HG03135 (cell line): ENCODE measurements at regions not wholly inside any gene's neighbourhood (a gene's known extent, or its start where the extent isn't known, plus 50 kb on each side); places are given as distances from the start of the nearest gene placed in this dataset.
"Not testable (repeated sequence)": the region's sequence is repeated elsewhere in the genome, so short reads cannot be mapped to it uniquely, and the experiment has no call there.

Experiments
- ATAC-seq: cut with Tn5 transposase; IDR thresholded peaks from one replicate; pipeline ENCODE4 v1.9.1; 2021; ENCODE audit warnings: mild to moderate bottlenecking, moderate library complexity; ENCODE audit not compliant: unreplicated experiment

DNA sequence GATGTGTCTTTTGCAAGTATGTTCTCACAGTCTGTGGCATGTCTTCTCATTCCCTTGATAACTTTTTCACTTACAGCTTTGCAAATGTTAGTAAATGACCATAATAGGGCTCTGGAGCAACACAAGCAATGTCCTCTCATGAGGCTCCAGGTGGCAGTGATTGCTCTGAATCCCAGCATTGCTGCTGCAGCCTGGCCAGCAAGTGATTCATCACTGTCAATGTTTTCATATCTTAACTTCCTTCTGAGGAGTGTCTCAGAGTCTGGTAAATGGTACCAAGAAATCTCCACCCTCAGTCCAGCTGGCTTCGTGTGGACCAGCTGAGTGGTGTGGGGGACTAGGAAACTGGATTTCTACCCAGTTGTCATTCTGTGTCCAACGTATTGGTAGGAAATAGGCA is 139.6 kb downstream of the MYLK4 start:
- ATAC-seq, result no peak

DNA sequence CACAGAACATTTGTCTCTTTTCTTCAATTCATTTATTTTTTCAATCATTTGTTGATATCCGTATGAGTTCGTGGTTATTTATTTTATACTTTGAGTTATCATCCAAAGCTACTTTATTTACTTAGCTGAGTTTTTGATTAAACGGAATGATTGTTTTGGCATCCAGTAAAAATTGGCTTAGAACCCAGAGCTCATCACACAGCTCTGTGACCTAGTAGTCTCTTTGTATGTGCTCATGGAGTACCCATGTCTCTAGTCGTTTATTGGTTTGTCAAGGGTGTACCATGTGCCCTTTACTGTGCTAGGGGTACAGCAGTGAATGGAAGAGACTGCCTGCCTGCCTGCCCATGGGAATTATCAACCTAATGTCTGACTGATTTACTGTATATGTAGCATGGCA is 142.2 kb downstream of the MYLK4 start:
- no peak for ATAC-seq

DNA sequence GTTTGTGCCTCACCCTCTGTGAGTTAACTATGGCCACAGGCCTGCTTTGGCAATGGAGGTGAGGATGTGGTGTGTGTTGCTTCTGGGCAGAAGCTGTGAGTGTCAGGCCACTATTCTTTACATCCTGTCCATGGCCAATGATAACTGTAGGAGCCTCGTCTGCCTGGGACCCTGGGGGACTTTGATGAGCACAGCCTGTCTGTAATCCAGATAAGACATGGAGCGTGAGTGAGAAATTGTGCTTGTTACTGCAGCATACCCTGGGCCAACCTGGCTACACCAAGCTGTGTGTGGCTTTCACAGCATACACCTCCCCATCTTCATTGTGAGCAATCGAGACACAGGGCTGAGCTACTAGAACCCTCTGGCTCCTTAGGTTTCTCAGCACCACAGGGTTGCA is 150.4 kb downstream of the MYLK4 start:
- ATAC-seq, result no peak

DNA sequence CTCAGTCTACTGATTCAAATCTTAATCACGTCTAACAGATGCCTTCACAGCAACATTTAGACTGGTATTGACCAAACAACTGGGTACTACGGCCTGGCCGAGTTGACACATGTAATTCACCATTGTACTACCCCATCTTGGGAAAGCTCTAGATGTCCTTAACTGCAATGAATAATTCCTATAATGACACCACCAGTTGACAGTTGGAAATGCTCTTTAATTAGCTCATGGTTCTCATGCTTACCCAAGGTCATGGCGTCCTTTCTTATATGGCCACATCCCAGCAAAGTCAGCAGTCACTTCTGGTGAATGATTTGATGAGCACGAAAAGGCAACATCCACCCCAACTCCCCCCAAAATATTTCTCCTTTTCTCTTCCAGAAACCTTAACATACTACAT is 150.9 kb downstream of the MYLK4 start:
- ATAC-seq, result no peak

DNA sequence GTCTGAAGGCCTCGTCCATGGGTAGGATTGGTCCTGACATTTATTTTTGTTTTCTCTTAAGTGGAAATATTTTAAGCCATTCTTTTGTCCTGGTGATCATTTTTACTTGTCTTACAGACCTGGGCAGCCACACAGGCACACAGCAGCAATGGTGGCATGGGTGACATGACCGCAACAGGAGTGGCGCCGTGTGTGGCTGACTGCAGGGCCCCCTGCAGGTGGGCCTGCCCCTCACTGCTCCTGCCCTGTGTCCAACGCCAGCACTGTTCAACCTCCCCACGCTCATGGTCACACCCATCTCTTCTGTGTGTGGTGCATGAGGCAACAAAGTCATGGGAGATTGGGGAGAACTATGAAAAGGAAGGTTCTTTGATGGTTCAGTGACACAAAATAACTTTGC is 151.9 kb downstream of the MYLK4 start:
- no peak for ATAC-seq

DNA sequence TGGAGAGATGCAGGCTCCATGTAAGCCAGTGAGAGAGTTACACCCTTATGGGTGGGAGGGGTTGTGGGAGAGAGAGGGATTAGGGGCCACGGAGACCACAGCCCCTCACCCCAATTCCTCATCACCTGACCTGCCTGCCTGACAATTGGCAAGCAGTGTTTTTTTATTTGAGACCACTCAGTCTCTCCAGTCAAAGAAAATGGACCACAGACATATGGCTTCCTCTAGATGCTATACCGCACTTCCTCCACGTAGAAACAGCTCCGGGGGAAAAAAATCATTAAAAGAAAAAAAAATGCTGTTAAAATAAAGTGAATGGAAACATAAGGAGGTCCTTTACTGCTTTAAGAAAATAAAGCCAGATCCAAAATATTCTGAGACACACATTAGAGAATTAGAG is 152.7 kb downstream of the MYLK4 start:
- ATAC-seq, result no peak

DNA sequence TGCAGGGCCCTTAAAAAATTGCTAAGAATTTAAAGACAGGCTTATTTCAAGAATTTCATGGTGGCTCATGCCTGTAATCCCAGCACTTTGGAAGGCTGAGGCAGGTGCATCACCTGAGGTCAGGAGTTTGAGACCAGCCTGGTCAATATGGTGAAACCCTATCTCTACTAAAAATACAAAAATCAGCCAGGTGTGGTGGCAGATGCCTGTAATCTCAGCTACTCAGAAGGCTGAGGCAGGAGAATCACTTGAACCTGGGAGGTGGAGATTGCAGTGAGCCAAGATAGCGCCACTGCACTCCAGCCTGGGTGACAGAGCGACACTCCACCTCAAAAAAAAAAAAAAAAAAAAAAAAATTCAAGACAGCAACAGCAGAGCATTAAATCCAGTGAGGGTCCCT is 153.3 kb downstream of the MYLK4 start:
- ATAC-seq, result not testable (repeated sequence)

DNA sequence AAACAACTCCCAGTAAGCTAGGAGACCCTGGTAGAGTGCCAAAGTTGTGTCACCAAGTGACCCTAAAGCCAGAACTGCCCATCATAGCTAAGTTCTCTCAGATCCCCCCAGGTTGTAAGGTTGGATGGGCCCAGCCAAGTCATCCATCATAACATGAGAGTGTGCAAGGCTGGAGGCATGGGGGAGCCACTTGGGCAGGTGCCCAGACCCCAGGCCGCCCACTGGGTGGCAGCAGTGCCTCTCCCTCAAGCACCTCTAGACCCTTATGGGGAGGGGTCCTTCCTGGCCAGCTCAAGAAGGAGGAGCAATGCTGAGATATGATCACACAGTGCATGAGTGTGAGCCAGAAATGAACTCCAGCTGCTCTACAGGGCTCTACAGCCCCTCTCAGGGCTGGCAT is 154.5 kb downstream of the MYLK4 start:
- no peak for ATAC-seq

DNA sequence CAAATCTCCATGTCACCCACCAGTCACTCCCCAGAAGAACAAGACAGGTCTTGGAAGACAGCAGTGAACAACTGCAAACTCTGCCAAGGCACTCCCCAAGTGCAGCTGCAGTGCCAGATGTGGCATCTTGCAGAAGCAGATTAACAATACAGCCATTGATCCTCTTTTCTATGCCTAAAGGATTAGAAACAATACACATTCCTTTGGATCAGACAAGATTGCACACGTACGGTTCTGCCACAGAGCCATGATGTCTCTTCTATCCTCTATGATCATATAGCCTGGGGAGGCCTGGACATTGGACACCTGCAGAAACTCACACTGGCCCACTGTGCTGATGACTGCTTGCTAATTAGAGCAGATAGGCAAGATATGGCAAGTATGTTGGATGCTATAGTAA is 155.9 kb downstream of the MYLK4 start:
- no peak for ATAC-seq

DNA sequence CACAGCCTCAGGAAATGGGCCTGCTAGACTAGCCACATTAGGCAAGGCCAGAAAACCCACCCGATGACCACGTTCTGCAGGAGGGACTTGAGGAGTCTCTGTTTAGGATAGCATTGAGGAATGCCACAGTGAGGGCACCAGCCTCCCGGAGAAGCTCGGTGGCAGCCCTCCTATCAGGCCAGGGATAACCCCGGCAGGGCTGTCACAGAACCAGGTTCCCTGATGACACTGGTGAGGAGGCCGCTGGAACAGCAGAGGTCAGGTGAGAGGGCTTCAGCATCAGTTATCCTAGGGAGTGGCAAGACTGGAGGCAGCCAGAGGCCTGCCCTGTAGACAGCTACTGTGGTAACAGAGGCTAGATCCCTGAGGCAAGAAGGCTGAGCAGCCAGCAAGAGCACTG is 157.6 kb downstream of the MYLK4 start:
- ATAC-seq, result no peak

DNA sequence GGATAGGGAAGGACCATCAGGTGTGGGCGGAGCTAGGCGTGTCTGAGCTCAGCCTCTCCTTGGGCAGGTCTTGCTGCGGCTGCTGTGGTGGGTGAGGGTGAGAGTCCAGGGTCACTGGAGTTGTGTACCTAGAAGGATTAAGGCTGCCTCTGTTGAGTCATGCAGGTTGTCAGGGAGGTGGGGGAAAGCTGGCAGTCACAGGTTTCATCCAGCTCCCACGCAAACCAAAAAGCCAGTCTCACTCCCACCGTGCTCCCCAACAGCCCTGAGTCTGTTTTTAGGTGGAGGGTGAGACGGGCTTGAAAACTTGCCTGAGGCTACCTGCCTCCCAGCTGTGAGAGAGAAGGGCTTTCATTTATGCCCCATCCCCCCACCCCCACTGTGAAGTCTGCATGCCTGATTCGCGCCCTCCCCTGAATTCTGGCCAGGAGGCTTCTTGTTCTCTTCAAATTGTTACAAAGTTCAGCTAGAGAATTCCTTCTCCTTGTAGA is 161.5 kb downstream of the MYLK4 start:
- no peak for ATAC-seq

DNA sequence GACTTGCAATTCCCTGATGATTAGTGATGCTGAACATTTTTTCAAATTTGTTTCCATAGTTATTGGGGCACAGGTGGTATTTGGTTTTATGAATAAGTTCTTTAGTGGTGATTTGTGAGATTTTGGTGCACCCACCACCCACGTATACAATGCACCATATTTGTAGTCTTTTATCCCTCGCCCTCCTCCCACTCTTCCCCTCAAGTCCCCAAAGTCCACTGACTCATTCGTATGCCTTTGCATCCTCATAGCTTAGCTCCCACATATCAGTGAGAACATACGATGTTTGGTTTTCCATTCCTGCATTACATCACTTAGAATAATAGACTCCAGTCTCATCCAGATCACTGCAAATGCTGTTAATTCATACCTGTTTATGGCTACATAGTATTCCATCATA is 167.3 kb downstream of the MYLK4 start:
- ATAC-seq, result no peak

DNA sequence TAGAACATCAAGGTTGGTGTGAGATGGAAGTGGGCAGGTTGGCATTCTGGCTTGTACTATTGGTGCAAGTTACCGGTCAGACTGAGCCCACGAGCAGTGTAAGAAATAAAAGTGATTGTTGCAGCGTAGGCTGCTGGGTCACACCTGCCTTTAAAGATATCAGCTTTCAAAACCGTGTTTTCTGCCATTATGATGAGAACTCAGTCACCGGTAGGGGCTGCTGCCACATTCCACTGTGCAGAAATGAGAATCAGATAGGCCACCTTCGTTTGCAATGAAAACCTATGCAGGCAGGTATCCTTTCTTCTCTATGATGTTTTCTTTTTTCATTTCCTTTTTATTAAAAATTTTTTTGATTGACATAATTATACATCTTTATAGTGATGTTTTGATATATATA is 168.5 kb downstream of the MYLK4 start:
- ATAC-seq, result no peak

DNA sequence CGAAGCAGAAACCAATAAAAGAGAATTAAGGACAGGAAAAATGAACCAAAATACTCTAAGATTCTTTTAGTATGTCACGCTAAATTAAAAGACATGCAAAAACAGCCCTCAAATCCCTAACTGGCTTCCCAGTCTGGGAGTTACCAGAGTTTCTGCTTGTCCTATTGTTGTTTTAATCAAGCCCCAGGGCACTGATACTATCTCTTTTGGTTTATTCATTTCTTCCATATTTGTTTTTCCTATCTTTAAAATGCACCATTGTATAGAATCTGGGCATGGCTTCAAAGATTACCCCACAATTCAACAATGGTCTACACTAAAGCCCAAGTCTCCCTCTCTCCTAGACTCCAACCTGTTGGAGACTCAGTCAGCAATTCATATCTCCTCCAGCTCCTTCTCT is 169.1 kb downstream of the MYLK4 start:
- ATAC-seq, result no peak

DNA sequence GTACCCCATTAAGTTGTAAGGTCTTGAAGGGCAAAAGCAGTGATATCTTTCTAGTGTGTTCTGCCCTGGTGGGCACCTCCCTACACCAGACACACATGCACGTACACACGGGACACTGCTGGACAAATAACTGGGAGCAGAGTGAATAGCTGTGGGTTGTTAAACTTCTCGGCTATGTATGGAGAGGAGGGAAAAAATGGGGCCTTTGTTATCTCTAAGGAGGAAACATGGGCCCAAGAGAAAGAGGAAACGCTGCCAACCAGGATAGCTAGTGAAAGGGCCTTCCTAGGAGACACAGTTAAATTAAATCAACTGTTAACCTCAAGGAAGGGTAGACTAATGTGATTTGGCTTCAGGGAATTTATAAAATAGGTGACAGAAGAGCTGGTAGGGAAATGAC is 169.7 kb downstream of the MYLK4 start:
- ATAC-seq, result no peak

DNA sequence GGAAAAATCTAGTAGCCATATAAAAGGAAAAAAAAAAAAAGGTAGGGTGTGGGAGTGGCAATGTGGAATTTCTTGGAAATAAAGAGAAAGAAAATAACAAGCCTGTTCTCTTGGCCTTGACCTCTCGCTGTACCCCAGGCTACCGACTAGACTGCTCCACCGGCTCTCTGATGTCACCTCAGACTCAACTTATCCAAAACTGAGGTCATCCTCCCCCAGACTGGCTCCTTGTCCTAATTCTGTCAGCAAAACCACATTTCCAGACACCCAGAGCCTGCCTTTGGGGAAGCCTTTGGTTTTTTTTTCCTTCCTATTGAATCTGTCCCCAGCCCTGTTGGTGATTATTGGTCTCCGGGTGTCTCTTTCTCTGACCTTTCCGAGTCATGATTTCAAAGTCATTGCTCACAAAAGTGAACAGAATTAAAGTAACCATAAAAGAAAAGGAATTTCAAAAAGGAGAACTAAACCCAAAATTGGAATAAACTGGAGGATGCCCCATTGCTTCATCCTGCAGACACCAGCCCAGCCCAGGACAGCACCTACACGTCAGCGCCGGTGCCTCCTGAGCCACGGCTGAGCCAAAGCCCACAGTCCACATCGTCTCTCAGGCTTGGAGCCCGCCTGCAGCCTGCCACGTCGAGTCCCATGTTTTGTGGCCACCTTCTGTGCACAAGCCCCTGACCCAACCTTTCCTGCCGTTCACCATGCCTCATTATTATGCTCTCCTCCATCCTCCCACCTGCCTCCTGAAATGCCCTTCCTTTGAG is 170.7 kb downstream of the MYLK4 start:
- ATAC-seq, result no peak

DNA sequence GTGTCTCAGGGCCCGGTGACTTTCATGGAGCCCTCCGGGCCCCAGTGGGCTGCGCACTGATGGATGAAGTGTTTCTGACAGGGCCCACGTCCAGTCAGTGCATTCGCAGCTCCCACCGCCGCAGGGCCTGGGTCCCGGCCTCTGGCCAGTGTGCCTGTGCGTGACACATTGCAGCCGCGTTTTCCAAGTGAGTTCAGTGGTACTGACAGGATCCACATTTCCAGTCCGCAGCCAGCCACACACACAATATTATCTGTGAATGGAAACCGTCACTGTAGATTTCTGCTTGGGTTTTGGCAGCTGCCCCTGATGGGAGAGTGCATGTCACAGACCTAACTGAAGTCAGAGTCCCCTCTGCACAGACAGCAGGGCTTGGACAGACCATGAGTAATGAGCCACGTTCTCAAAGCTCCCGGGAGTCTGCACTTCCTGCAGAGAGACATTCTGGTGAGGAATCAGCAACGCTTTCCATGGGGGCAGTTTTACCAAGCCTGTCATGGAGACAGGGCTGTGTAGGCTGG is 171.4 kb downstream of the MYLK4 start:
- no peak for ATAC-seq

DNA sequence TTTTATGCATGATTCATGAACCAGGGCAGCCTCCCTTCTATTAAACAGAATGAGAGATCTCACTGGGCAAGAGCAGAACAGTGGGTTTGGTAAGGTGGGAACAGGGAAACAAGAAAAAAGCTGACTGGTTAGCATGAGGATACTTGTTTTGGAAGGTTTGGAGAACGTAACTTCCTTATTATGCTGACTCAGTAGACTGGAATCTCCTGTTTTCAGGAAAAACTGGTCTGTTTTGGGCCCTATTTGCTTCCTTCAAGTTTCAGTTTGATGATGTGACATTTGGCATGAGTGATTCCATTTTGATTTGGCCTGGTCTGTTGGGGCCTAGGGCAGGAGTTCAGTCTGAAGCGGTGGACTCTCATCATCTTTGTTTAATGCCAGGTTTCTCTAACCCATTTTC is 172.0 kb downstream of the MYLK4 start:
- ATAC-seq, result no peak

DNA sequence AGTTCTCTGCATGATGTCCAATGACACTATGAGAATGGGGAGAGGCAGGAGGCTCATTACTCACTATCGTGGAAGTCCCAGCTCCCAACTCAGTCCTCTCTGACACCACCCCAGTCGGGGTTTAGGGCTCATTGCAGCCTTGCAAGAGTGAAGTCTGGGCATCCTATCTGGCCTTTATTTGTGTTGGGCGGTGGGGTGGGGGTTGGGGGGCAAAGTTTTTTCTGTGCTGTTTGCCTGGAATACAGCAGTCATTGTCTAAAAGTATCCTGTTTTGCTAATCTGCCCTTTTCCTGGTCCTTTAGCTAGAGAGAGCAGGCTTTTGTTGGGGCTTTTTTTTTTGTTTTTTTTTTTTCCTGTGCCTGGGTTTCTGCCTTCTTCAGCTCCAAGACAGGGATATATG is 174.2 kb downstream of the MYLK4 start:
- no peak for ATAC-seq

DNA sequence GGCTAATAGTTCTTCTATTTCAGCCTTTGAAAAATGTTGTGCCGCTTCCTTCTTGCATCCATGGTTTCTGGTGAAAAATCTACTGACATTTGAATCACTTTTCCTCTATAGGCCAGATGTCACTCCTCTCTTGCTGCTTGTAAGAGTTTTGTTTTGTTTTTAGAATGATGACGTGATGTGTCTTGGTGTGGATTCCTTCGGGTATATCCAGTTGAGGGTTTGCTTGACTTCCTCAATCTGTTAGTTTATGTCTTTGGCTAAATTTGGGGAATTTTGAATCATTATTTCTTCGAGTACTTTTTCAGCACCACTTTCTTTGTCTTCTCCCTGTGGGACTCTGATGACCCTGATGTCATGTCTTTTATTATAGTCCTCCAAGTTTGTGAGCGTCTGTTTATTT is 175.5 kb downstream of the MYLK4 start:
- ATAC-seq, result no peak

DNA sequence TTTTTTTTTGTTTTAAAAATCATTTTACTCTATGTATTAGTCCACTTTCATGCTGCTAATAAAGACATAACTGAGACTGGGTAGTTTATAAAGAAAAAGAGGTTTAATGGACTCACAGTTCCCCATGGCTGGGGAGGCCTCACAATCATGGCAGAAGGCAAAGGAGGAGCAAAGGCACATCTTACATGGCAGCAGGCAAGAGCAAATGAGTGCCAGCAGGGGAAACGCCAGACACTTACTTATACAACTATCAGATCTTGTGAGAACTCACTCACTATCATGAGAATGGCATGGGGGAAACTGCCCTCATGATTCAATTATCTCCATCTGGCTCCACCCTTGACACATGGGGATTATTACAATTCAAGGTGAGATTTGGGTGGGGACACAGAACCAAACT is 181.3 kb downstream of the MYLK4 start:
- ATAC-seq, result not testable (repeated sequence)

DNA sequence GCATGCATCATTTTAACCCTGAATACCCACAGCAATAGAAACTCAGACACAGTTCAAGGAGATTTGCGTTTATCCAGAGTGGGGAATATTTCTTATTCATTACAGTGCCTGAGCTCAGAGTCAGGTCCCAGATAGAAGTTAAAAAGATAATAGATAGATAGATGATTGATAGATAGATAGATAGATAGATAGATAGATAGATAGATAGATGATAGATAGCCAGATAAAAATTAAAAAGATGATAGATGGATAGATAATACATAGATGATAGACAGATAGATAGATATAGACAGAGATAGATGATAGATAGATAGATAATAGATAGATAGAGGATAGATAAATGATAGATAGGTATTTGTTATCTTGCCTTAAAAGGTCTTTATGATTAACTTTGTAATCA is 184.7 kb downstream of the MYLK4 start:
- no peak for ATAC-seq

DNA sequence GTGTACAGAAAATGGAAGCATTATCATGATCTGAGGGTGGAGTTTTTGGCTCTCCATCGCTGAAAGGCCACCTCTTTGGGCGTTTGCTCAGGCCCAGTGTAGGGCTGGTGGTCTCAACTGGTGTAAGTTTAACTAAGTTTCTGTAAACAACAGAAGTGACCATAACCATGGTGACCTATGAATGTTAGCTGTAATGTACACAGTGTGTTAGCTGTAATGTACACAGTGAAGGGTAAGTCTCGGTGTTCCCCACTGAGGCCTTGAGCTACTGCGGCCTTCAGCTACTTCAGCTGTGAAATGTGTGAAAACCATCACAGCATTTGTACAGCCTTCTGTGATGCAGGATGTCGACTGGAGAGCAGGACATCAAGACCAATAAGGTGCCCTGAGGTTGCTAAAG is 185.2 kb downstream of the MYLK4 start:
- ATAC-seq, result no peak
